Activated CD8-positive, alpha-beta T cell treated with anti-CD3 and anti-CD28 coated beads for 36 hours (primary cell): ENCODE measurements at regions not wholly inside any gene's neighbourhood (a gene's known extent, or its start where the extent isn't known, plus 50 kb on each side); places are given as distances from the start of the nearest gene placed in this dataset.
"Not testable (repeated sequence)": the region's sequence is repeated elsewhere in the genome, so short reads cannot be mapped to it uniquely, and the experiment has no call there.

Experiments
- ATAC-seq: fragments of 200-7000 bp; cut with Tn5 transposase; one replicate; pipeline ENCODE4 v1.10.0; 2021; ENCODE audit warnings: mild to moderate bottlenecking, moderate library complexity
- CTCF ChIA-PET: fragments of 350-600 bp; sonication (Branson Sonifier 250); formaldehyde crosslinking; loops from one replicate; lab custom pipeline; 2021; ENCODE audit warnings: antibody characterized with exemption; lab: Charles Lee
- POLR2A ChIA-PET: fragments of 350-600 bp; sonication (Branson Sonifier 250); formaldehyde crosslinking; loops from one replicate; lab custom pipeline; 2021; ENCODE audit warnings: antibody characterized with exemption; lab: Charles Lee
- DNase-seq: peaks from one replicate; pipeline ENCODE4 v3.0.0-alpha.2; 2020
- H3K27ac Mint-ChIP-seq: one replicate; pipeline ENCODE4 v1.8.0; 2021; ENCODE audit warnings: mild to moderate bottlenecking, mixed read lengths
- H3K27me3 Mint-ChIP-seq: one replicate; pipeline ENCODE4 v1.8.0; 2021; ENCODE audit warnings: mixed read lengths
- H3K36me3 Mint-ChIP-seq: one replicate; pipeline ENCODE4 v1.8.0; 2021; ENCODE audit warnings: low read depth, mixed read lengths
- H3K4me1 Mint-ChIP-seq: one replicate; pipeline ENCODE4 v1.8.0; 2021; ENCODE audit warnings: low read depth, mixed read lengths
- H3K4me3 Mint-ChIP-seq: one replicate; pipeline ENCODE4 v1.8.0; 2021; ENCODE audit warnings: mild to moderate bottlenecking, moderate library complexity, mixed read lengths
- H3K9me3 Mint-ChIP-seq: one replicate; pipeline ENCODE4 v1.8.0; 2021; ENCODE audit warnings: mixed read lengths
- intact Hi-C: fragments of 100-400 bp; cut with micrococcal nuclease; formaldehyde crosslinking; loops from one replicate; pipeline ENCODE4 v1.10.0; 2022
- TF ChIP-seq, protein P1 (sequence below): fragments of 200-600 bp; IDR thresholded peaks from one replicate; pipeline ENCODE4 v1.8.0; 2022; ENCODE audit warnings: antibody characterized with exemption, mild to moderate bottlenecking

DNA sequence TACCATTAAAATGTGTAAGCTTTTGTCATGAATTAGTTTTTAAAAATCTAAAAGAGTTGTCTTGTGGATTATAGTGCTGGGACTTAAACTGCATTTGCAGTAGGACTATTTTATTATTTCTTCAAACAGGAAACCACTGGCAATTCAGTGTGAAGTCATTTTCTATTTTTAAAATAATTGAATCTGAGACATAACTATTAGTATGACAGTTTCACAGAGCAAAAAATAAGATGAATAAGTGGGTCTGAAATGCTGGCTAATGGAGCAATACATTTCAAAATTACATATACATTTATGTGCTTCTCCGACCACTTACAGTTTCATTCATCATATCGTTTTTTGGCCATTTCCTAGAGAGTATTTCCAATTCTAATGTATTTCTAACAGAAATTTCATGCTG lies 75.3 kb upstream of the RAPGEF2 start:
- TF ChIP-seq, protein P1, sequence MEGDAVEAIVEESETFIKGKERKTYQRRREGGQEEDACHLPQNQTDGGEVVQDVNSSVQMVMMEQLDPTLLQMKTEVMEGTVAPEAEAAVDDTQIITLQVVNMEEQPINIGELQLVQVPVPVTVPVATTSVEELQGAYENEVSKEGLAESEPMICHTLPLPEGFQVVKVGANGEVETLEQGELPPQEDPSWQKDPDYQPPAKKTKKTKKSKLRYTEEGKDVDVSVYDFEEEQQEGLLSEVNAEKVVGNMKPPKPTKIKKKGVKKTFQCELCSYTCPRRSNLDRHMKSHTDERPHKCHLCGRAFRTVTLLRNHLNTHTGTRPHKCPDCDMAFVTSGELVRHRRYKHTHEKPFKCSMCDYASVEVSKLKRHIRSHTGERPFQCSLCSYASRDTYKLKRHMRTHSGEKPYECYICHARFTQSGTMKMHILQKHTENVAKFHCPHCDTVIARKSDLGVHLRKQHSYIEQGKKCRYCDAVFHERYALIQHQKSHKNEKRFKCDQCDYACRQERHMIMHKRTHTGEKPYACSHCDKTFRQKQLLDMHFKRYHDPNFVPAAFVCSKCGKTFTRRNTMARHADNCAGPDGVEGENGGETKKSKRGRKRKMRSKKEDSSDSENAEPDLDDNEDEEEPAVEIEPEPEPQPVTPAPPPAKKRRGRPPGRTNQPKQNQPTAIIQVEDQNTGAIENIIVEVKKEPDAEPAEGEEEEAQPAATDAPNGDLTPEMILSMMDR: no peak
- Mint-ChIP-seq H3K4me3 (no peak overlapping the region), H3K27me3 (peaks cover 7% of the 10 kb centered on the region), H3K36me3 (no peaks in the 10 kb centered on the region), H3K9me3 (no peaks in the 10 kb centered on the region), H3K27ac (no peak overlapping the region), H3K4me1 (no peaks in the 10 kb centered on the region)
- ChIA-PET CTCF (interaction anchor here (0.7 to 1.4 kb wide), 3 partner anchors 10 to 62 kb away, joined by 3 read pairs; no protein-coding TSS in a partner anchor), POLR2A (interaction anchor here (0.6 kb wide), 1 partner anchor 10 kb away, joined by 3 read pairs; no protein-coding TSS in a partner anchor)
- DNase-seq (no peak), ATAC-seq (no peak)
- intact Hi-C loops: no loop called here

DNA sequence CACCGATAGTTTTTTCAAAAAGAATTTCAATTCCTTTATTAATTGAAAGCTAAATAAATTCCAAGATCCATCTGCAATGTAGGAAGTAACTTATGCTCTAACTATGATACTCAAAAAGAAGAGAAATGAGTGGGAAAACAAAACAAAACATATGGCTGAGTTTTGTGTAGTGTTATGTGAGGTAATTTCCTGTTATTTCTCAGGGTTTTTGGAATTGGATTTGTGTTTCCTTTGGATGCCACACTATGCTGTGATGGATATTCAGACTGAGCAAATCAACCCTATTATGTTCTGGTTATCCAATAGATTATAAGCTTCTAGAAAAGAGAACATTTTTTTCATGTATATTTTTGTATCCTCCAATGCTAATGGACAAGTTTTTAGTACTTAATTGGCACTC lies 73.4 kb upstream of the RAPGEF2 start:
- Mint-ChIP-seq H3K27me3 (peaks cover 7% of the 10 kb centered on the region), H3K4me1 (no peaks in the 10 kb centered on the region), H3K27ac (no peak overlapping the region), H3K9me3 (no peaks in the 10 kb centered on the region), H3K4me3 (no peak overlapping the region), H3K36me3 (no peaks in the 10 kb centered on the region)
- no peak for DNase-seq
- no peak for ATAC-seq
- TF ChIP-seq, protein P1: no peak
- intact Hi-C loops: no loop called here
- ChIA-PET POLR2A (no interaction called here), CTCF (no interaction called here)

DNA sequence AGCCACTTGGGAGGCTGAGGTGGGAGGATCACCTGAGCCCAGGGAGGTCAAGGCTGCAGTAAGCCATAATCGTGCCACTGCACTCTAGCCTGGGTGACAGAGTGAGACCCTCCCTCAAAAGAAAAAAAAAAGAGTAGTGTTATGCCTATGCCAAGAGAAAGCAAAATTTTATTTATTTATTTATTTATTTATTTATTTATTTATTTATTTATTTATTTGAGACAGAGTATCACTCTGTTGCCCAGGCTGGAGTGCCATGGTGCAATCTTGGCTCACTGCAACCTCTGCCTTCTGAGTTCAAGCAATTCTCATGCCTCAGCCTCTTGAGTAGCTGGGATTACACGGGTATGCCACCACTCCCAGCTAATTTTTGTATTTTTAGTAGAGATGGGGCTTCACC lies 72.6 kb upstream of the RAPGEF2 start:
- H3K27ac Mint-ChIP-seq, H3K36me3 Mint-ChIP-seq, intact Hi-C loops, ATAC-seq, H3K4me3 Mint-ChIP-seq, H3K4me1 Mint-ChIP-seq, DNase-seq, H3K9me3 Mint-ChIP-seq, H3K27me3 Mint-ChIP-seq, POLR2A ChIA-PET, CTCF ChIA-PET: not testable (repeated sequence)

DNA sequence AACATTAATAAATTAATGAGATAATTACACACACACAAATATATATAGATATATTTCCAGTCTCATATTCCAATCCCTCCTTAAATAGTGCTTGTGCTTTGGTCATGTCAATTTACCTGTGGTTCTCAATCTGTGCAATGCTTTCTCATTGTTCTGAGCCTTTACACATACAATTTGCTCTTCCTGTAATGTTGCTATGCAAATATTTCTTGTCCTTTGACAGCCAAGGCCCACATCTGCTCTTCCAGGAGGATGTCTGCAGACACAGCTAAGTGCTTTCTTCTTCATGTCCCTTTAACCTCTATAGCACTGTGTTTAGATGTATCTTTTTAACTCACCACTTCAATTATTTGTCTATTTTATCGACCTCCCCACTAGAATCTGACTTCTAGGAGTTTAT lies 67.3 kb upstream of the RAPGEF2 start:
- POLR2A ChIA-PET: no interaction called here
- Mint-ChIP-seq H3K4me3 (no peak overlapping the region), H3K27ac (no peak overlapping the region), H3K4me1 (no peaks in the 10 kb centered on the region), H3K9me3 (no peaks in the 10 kb centered on the region), H3K27me3 (peaks cover 20% of the 10 kb centered on the region), H3K36me3 (no peaks in the 10 kb centered on the region)
- CTCF ChIA-PET: no interaction called here
- TF ChIP-seq, protein P1: no peak
- intact Hi-C loops: no loop called here
- ATAC-seq (no peak), DNase-seq (no peak)

DNA sequence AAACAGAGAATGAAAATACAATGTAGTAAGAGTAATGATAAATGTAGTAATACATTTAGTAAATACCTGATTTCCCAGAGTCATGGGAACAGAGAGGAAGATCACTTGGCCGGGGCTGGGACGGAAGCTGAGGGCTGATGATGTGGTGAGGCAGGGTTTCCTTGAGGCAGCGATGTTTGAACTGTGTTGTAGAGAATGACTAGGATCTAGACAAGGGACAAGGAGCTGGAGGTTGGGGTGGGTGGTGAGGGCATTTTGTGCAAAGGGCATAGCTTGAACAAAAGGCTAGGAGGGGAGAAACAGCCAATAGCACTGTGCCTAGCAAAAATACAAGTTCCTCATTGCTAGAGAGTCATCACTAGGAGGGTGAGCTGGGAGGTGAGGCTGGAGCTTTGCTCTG lies 64.3 kb upstream of the RAPGEF2 start:
- Mint-ChIP-seq H3K27me3 (peaks cover 33% of the 10 kb centered on the region), H3K27ac (no peak overlapping the region)
- POLR2A ChIA-PET: no interaction called here

More for the DNA sequence above, 64.3 kb upstream of the RAPGEF2 start:
- no peak overlapping the region for H3K4me3 Mint-ChIP-seq
- no peaks in the 10 kb centered on the region for H3K4me1 Mint-ChIP-seq
- DNase-seq: no peak
- H3K36me3 Mint-ChIP-seq: no peaks in the 10 kb centered on the region
- peak; percentile 34 for ATAC-seq
- CTCF ChIA-PET: no interaction called here
- H3K9me3 Mint-ChIP-seq: no peaks in the 10 kb centered on the region
- intact Hi-C loops: no loop called here
- TF ChIP-seq, protein P1: no peak
